ENCODE measurements at regions not wholly inside any gene's neighbourhood (a gene's known extent, or its start where the extent isn't known, plus 50 kb on each side); places are given as distances from the start of the nearest gene placed in this dataset.

- H3K4me1 Mint-ChIP-seq: no peaks in the 10 kb centered on the region
- H3K27me3 ChIP-seq (replicated peaks in 1 of 4; ENCODE audit: control extremely low read depth in 1 of 4, control insufficient read depth in 3 of 4, insufficient read depth in 4 of 4, low read length in 3 of 4): peaks cover 0 to 2% (median 0%) of the 10 kb centered on the region in 4 experiments
- ChIA-PET CTCF (no interaction called here), POLR2A (no interaction called here)
- H3K4me1 ChIP-seq (ENCODE audit: control insufficient read depth in 2 of 2, insufficient read depth in 2 of 2, low read length in 2 of 2): no peaks in the 10 kb centered on the region
- H3K27ac Mint-ChIP-seq: no peak overlapping the region
- H3K9me3 ChIP-seq (ENCODE audit: control extremely low read depth in 1 of 3, control insufficient read depth in 2 of 3, insufficient read depth in 1 of 3, low read length in 2 of 3): peaks cover 0 to 3% (median 0%) of the 10 kb centered on the region in 3 donors
- no peaks in the 10 kb centered on the region for H3K79me2 ChIP-seq (ENCODE audit: control insufficient read depth, insufficient read depth, low read length)
- H3K9me3 Mint-ChIP-seq (ENCODE audit: insufficient read depth): no peaks in the 10 kb centered on the region
- no peak overlapping the region for H3K4me3 Mint-ChIP-seq
- no peak for ATAC-seq (ENCODE audit: low read depth)
- no peak overlapping the region for H3K4me2 ChIP-seq (replicated peaks; ENCODE audit: low read depth, low read length, poor library complexity, severe bottlenecking)
- TF ChIP-seq CTCF (IDR thresholded peaks at IDR 0.05) (no peak), EZH2 (IDR thresholded peaks at IDR 0.05; ENCODE audit: borderline replicate concordance, insufficient read depth, low read depth, low read length, poor library complexity, severe bottlenecking) (no peak)
- no peak overlapping the region for H3K4me3 ChIP-seq (ENCODE audit: control extremely low read depth in 1 of 5, extremely low read depth in 1 of 5, insufficient read depth in 1 of 5, low read depth in 2 of 5, low read length in 4 of 5)
- WGBS (ENCODE audit: insufficient coverage): 96% methylated on average over 7 of the region's 7 CpGs
- no peak overlapping the region for H3K9ac ChIP-seq (ENCODE audit: low read length)
- H3K36me3 ChIP-seq (replicated peaks in 1 of 2; ENCODE audit: control extremely low read depth in 1 of 2, control insufficient read depth in 1 of 2, extremely low read depth in 1 of 2, insufficient read depth in 2 of 2, low read length in 1 of 2): no peaks in the 10 kb centered on the region
- no peak overlapping the region for H2AFZ ChIP-seq (ENCODE audit: insufficient read depth, low read depth, low read length, poor library complexity, severe bottlenecking)
- H3K27ac ChIP-seq (ENCODE audit: low read length in 2 of 2): no peak overlapping the region
- no peaks in the 10 kb centered on the region for H4K20me1 ChIP-seq (ENCODE audit: control insufficient read depth, insufficient read depth, low read length, poor library complexity, severe bottlenecking)
- intact Hi-C loops (cut with micrococcal nuclease): no loop called here
- H3K27me3 Mint-ChIP-seq: peaks cover 21% of the 10 kb centered on the region
- no peak for DNase-seq
Measured at GRCh38 chr1:112264010-112264409, 132.0 kb upstream of the CTTNBP2NL start.

- Histone ChIP-seq H3K36me3 (replicated peaks in 1 of 2; ENCODE audit: control extremely low read depth in 1 of 2, control insufficient read depth in 1 of 2, extremely low read depth in 1 of 2, insufficient read depth in 2 of 2, low read length in 1 of 2) (no peaks in the 10 kb centered on the region), H3K4me3 (ENCODE audit: control extremely low read depth in 1 of 5, extremely low read depth in 1 of 5, insufficient read depth in 1 of 5, low read depth in 2 of 5, low read length in 4 of 5) (no peak overlapping the region), H3K9ac (ENCODE audit: low read length) (no peak overlapping the region), H3K4me2 (replicated peaks; ENCODE audit: low read depth, low read length, poor library complexity, severe bottlenecking) (no peak overlapping the region), H3K79me2 (ENCODE audit: control insufficient read depth, insufficient read depth, low read length) (no peaks in the 10 kb centered on the region), H3K9me3 (ENCODE audit: control extremely low read depth in 1 of 3, control insufficient read depth in 2 of 3, insufficient read depth in 1 of 3, low read length in 2 of 3) (peaks cover 0 to 3% (median 0%) of the 10 kb centered on the region in 3 donors), H3K4me1 (ENCODE audit: control insufficient read depth in 2 of 2, insufficient read depth in 2 of 2, low read length in 2 of 2) (no peaks in the 10 kb centered on the region), H3K27ac (ENCODE audit: low read length in 2 of 2) (no peak overlapping the region), H4K20me1 (ENCODE audit: control insufficient read depth, insufficient read depth, low read length, poor library complexity, severe bottlenecking) (no peaks in the 10 kb centered on the region), H2AFZ (ENCODE audit: insufficient read depth, low read depth, low read length, poor library complexity, severe bottlenecking) (no peak overlapping the region), H3K27me3 (replicated peaks in 1 of 4; ENCODE audit: control extremely low read depth in 1 of 4, control insufficient read depth in 3 of 4, insufficient read depth in 4 of 4, low read length in 3 of 4) (peaks cover 0 to 2% (median 0%) of the 10 kb centered on the region in 4 experiments)
- ChIA-PET CTCF (no interaction called here), POLR2A (no interaction called here)
- no peaks in the 10 kb centered on the region for H3K4me1 Mint-ChIP-seq
- H3K27me3 Mint-ChIP-seq: peaks cover 21% of the 10 kb centered on the region
- ATAC-seq (ENCODE audit: low read depth) (no peak), DNase-seq (no peak)
- no peak overlapping the region for H3K27ac Mint-ChIP-seq
- no peak for TF ChIP-seq CTCF (IDR thresholded peaks at IDR 0.05)
- no peak for TF ChIP-seq EZH2 (IDR thresholded peaks at IDR 0.05; ENCODE audit: borderline replicate concordance, insufficient read depth, low read depth, low read length, poor library complexity, severe bottlenecking)
- intact Hi-C loops (cut with micrococcal nuclease): no loop called here
- H3K9me3 Mint-ChIP-seq (ENCODE audit: insufficient read depth): no peaks in the 10 kb centered on the region
- no peak overlapping the region for H3K4me3 Mint-ChIP-seq
- 0% methylated on average over 1 of the region's 2 CpGs for WGBS (ENCODE audit: insufficient coverage)
Measured at GRCh38 chr1:112264553-112264952, 131.5 kb upstream of the CTTNBP2NL start.
